ACC112 (cell line): ENCODE measurements at regions not wholly inside any gene's neighbourhood (a gene's known extent, or its start where the extent isn't known, plus 50 kb on each side); places are given as distances from the start of the nearest gene placed in this dataset.
"Not testable (repeated sequence)": the region's sequence is repeated elsewhere in the genome, so short reads cannot be mapped to it uniquely, and the experiment has no call there.

Source experiments
- H2AFZ ChIP-seq: fragments of 200-600 bp; sonication (generic); one replicate; pipeline ENCODE4 v1.6.0; 2017; ENCODE audit warnings: antibody characterized with exemption, low read length; ENCODE audit not compliant: unreplicated experiment
- H3K27ac ChIP-seq: fragments of 200-600 bp; sonication (generic); 2 replicates; pipeline ENCODE4 v1.5.1; 2014; ENCODE audit warnings: low read depth, mild to moderate bottlenecking, antibody characterized with exemption, low read length, moderate library complexity
- H3K27me3 ChIP-seq: fragments of 200-600 bp; sonication (generic); 2 replicates; pipeline ENCODE4 v1.6.1; 2014; ENCODE audit warnings: mild to moderate bottlenecking, antibody characterized with exemption, low read length, moderate library complexity, mixed read lengths; ENCODE audit not compliant: insufficient read depth
- H3K36me3 ChIP-seq: fragments of 200-600 bp; sonication (generic); 2 replicates; pipeline ENCODE4 v1.6.1; 2016; ENCODE audit warnings: mild to moderate bottlenecking, antibody characterized with exemption, low read length, moderate library complexity, mixed read lengths; ENCODE audit not compliant: insufficient read depth
- H3K4me1 ChIP-seq: fragments of 200-600 bp; sonication (generic); one replicate; pipeline ENCODE4 v1.6.1; 2016; ENCODE audit warnings: low read length, mixed read lengths; ENCODE audit not compliant: insufficient read depth, unreplicated experiment, control insufficient read depth
- H3K4me3 ChIP-seq: fragments of 200-600 bp; sonication (generic); 2 replicates; pipeline ENCODE4 v1.5.1; 2014; ENCODE audit warnings: mild to moderate bottlenecking, low read depth, low read length
- H3K79me2 ChIP-seq: fragments of 200-600 bp; sonication (generic); one replicate; pipeline ENCODE4 v1.6.0; 2016; ENCODE audit warnings: low read length; ENCODE audit not compliant: control insufficient read depth, unreplicated experiment, insufficient read depth

GRCh38 chrX:454514-454913 is 67.8 kb upstream of the PPP2R3B start:
- H3K4me3 ChIP-seq, H3K27ac ChIP-seq, H3K27me3 ChIP-seq, H3K79me2 ChIP-seq, H3K36me3 ChIP-seq, H3K4me1 ChIP-seq, H2AFZ ChIP-seq: not testable (repeated sequence)

GRCh38 chrX:455199-455598 is 68.5 kb upstream of the PPP2R3B start:
- H3K27me3 ChIP-seq: peaks cover 3% of the 10 kb centered on the region; the same call in 1 of the 2 replicates
- H3K36me3 ChIP-seq: no peaks in the 10 kb centered on the region
- H3K79me2 ChIP-seq: no peaks in the 10 kb centered on the region
- no peaks in the 10 kb centered on the region for H3K4me1 ChIP-seq
- H2AFZ ChIP-seq: no peak overlapping the region
- H3K4me3 ChIP-seq: no peak overlapping the region
- H3K27ac ChIP-seq: no peak overlapping the region

- H2AFZ ChIP-seq: no peak overlapping the region
- no peak overlapping the region for H3K27ac ChIP-seq
- peaks cover 5% of the 10 kb centered on the region; the same call in 1 of the 2 replicates for H3K27me3 ChIP-seq
- H3K79me2 ChIP-seq: no peaks in the 10 kb centered on the region
- no peaks in the 10 kb centered on the region for H3K4me1 ChIP-seq
- H3K36me3 ChIP-seq: no peaks in the 10 kb centered on the region
- H3K4me3 ChIP-seq: no peak overlapping the region
These were observed 69.0 kb upstream of the PPP2R3B start for GRCh38 chrX:455673-456072.

GRCh38 chrX:456146-456545 is 69.4 kb upstream of the PPP2R3B start:
- no peak overlapping the region for H2AFZ ChIP-seq
- no peaks in the 10 kb centered on the region for H3K4me1 ChIP-seq

GRCh38 chrX:456551-457291 is 70.0 kb upstream of the PPP2R3B start:
- no peaks in the 10 kb centered on the region for H3K79me2 ChIP-seq
- no peaks in the 10 kb centered on the region for H3K36me3 ChIP-seq
- no peaks in the 10 kb centered on the region for H3K4me1 ChIP-seq
- no peak overlapping the region for H3K4me3 ChIP-seq
- H2AFZ ChIP-seq: no peak overlapping the region
- no peak overlapping the region for H3K27ac ChIP-seq
- H3K27me3 ChIP-seq: peaks cover 5% of the 10 kb centered on the region; the same call in 1 of the 2 replicates

More at GRCh38 chrX:456146-456545, 69.4 kb upstream of the PPP2R3B start:
- Histone ChIP-seq H3K79me2 (no peaks in the 10 kb centered on the region), H3K27ac (no peak overlapping the region), H3K4me3 (no peak overlapping the region), H3K27me3 (peaks cover 5% of the 10 kb centered on the region; the same call in 1 of the 2 replicates), H3K36me3 (no peaks in the 10 kb centered on the region)

- no peaks in the 10 kb centered on the region for H3K79me2 ChIP-seq
- no peak overlapping the region for H3K4me3 ChIP-seq
- no peak overlapping the region for H2AFZ ChIP-seq
- H3K36me3 ChIP-seq: no peaks in the 10 kb centered on the region
- H3K4me1 ChIP-seq: no peaks in the 10 kb centered on the region
- peaks cover 5% of the 10 kb centered on the region; the same call in 1 of the 2 replicates for H3K27me3 ChIP-seq
- no peak overlapping the region for H3K27ac ChIP-seq
These were observed 70.6 kb upstream of the PPP2R3B start for GRCh38 chrX:457292-457679.

GRCh38 chrX:458631-459061 is 71.9 kb upstream of the PPP2R3B start:
- Histone ChIP-seq H3K27ac (no peak overlapping the region), H3K27me3 (peaks cover 5% of the 10 kb centered on the region; the same call in 1 of the 2 replicates), H3K4me1 (no peaks in the 10 kb centered on the region), H3K79me2 (no peaks in the 10 kb centered on the region), H2AFZ (no peak overlapping the region), H3K36me3 (no peaks in the 10 kb centered on the region), H3K4me3 (no peak overlapping the region)

- H3K36me3 ChIP-seq: no peaks in the 10 kb centered on the region
- no peak overlapping the region for H3K4me3 ChIP-seq
- peaks cover 5% of the 10 kb centered on the region; the same call in 1 of the 2 replicates for H3K27me3 ChIP-seq
- no peaks in the 10 kb centered on the region for H3K4me1 ChIP-seq
- no peak overlapping the region for H3K27ac ChIP-seq
- no peak overlapping the region for H2AFZ ChIP-seq
- no peaks in the 10 kb centered on the region for H3K79me2 ChIP-seq
These were observed 72.9 kb upstream of the PPP2R3B start for GRCh38 chrX:459611-460010.

- H3K36me3 ChIP-seq: no peaks in the 10 kb centered on the region
- H2AFZ ChIP-seq: no peak overlapping the region
- H3K27ac ChIP-seq: no peak overlapping the region
- no peaks in the 10 kb centered on the region for H3K4me1 ChIP-seq
- H3K27me3 ChIP-seq: peaks cover 5% of the 10 kb centered on the region; the same call in 1 of the 2 replicates
- no peak overlapping the region for H3K4me3 ChIP-seq
- H3K79me2 ChIP-seq: no peaks in the 10 kb centered on the region
These were observed 73.4 kb upstream of the PPP2R3B start for GRCh38 chrX:460116-460515.

GRCh38 chrX:460823-461640 is 74.3 kb upstream of the PPP2R3B start:
- Histone ChIP-seq H3K36me3 (no peaks in the 10 kb centered on the region), H3K27ac (no peak overlapping the region), H3K27me3 (peaks cover 7% of the 10 kb centered on the region; the same call in 1 of the 2 replicates), H2AFZ (no peak overlapping the region), H3K4me1 (no peaks in the 10 kb centered on the region), H3K4me3 (no peak overlapping the region), H3K79me2 (no peaks in the 10 kb centered on the region)
